ENCODE measurements at regions not wholly inside any gene's neighbourhood (a gene's known extent, or its start where the extent isn't known, plus 50 kb on each side); places are given as distances from the start of the nearest gene placed in this dataset.

GRCh38 chr20:39452583-39453340, 490.6 kb downstream of the DHX35 start:
- in situ Hi-C loops (cut with MboI; ENCODE audit: low sequenced_read_pairs, unreplicated experiment), result no loop called here
- TF ChIP-seq, protein P1, sequence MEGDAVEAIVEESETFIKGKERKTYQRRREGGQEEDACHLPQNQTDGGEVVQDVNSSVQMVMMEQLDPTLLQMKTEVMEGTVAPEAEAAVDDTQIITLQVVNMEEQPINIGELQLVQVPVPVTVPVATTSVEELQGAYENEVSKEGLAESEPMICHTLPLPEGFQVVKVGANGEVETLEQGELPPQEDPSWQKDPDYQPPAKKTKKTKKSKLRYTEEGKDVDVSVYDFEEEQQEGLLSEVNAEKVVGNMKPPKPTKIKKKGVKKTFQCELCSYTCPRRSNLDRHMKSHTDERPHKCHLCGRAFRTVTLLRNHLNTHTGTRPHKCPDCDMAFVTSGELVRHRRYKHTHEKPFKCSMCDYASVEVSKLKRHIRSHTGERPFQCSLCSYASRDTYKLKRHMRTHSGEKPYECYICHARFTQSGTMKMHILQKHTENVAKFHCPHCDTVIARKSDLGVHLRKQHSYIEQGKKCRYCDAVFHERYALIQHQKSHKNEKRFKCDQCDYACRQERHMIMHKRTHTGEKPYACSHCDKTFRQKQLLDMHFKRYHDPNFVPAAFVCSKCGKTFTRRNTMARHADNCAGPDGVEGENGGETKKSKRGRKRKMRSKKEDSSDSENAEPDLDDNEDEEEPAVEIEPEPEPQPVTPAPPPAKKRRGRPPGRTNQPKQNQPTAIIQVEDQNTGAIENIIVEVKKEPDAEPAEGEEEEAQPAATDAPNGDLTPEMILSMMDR (IDR thresholded peaks at IDR 0.05; ENCODE audit: borderline replicate concordance, control extremely low read depth, extremely low read depth, insufficient read depth, missing control alignments), result no peak
- no peak for DNase-seq (ENCODE audit: low spot score)

DNA sequence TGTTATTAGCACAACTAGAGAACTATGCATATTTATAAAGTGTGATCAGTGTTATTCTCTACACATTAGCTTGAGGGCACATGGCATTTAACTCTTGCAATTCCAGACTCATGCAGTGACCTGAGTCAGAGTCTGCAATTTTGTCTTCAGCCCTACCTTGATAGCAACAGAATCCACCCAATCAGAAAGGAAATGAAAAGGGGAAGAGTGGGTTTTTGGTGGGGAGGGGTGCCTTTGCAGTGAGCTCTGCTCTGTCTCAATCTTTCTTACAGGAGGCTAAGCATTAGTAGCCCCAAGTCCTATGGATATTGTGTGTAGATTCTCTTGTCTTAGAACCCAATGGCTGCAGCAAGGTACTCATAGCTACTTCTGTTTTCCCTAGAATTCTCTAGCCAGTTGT, 489.2 kb downstream of the DHX35 start:
- DNase-seq (ENCODE audit: low spot score), result no peak
- in situ Hi-C loops (cut with MboI; ENCODE audit: low sequenced_read_pairs, unreplicated experiment), result no loop called here
- TF ChIP-seq, protein P1 (IDR thresholded peaks at IDR 0.05; ENCODE audit: borderline replicate concordance, control extremely low read depth, extremely low read depth, insufficient read depth, missing control alignments), result no peak

DNA sequence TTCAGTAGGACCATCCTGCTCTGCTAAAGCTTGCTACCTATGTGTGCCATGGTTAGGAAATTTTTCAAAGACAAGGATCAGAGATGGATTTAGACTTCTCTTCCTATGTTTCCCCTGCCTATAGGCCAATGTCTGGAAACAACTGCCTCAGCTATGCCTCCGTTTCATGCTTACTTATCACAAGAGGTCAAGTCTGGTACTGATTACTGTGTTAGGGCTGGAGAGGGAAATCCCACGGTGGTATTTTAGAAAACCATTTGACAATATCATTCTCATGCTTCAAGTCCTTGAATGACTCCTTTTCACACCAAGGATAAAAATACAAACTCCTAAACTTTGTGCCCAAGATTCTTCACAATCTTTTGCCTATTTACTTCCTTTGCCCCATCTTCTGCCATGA, 484.3 kb downstream of the DHX35 start:
- TF ChIP-seq, protein P1 (IDR thresholded peaks at IDR 0.05; ENCODE audit: borderline replicate concordance, control extremely low read depth, extremely low read depth, insufficient read depth, missing control alignments), result no peak
- DNase-seq (ENCODE audit: low spot score), result no peak
- in situ Hi-C loops (cut with MboI; ENCODE audit: low sequenced_read_pairs, unreplicated experiment), result no loop called here

DNA sequence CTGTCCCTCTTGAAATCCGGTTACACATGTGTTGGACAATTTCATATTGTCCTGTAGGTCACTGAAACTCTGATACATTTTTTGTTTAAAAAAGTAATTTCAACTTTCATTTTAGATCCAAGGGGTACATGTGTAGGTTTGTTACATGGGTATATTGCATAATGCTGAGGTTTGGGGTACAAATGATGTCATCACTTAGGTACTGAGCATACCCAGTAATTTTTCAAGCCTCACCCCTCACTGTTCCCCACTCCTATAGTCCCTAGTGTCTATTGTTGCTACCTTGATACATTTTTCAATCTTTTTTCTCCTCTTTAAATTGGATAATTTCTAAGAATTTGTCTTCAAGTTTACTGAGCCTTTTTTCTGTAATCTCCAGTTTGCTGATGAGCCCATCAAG, 483.0 kb downstream of the DHX35 start:
- in situ Hi-C loops (cut with MboI; ENCODE audit: low sequenced_read_pairs, unreplicated experiment), result no loop called here

GRCh38 chr20:39433466-39433865, 471.3 kb downstream of the DHX35 start:
- TF ChIP-seq, protein P1 (IDR thresholded peaks at IDR 0.05; ENCODE audit: borderline replicate concordance, control extremely low read depth, extremely low read depth, insufficient read depth, missing control alignments), result no peak
- in situ Hi-C loops (cut with MboI; ENCODE audit: low sequenced_read_pairs, unreplicated experiment), result no loop called here
- DNase-seq (ENCODE audit: low spot score), result no peak

More for the DNA sequence above, 483.0 kb downstream of the DHX35 start:
- TF ChIP-seq, protein P1 (IDR thresholded peaks at IDR 0.05; ENCODE audit: borderline replicate concordance, control extremely low read depth, extremely low read depth, insufficient read depth, missing control alignments), result no peak
- no peak for DNase-seq (ENCODE audit: low spot score)

DNA sequence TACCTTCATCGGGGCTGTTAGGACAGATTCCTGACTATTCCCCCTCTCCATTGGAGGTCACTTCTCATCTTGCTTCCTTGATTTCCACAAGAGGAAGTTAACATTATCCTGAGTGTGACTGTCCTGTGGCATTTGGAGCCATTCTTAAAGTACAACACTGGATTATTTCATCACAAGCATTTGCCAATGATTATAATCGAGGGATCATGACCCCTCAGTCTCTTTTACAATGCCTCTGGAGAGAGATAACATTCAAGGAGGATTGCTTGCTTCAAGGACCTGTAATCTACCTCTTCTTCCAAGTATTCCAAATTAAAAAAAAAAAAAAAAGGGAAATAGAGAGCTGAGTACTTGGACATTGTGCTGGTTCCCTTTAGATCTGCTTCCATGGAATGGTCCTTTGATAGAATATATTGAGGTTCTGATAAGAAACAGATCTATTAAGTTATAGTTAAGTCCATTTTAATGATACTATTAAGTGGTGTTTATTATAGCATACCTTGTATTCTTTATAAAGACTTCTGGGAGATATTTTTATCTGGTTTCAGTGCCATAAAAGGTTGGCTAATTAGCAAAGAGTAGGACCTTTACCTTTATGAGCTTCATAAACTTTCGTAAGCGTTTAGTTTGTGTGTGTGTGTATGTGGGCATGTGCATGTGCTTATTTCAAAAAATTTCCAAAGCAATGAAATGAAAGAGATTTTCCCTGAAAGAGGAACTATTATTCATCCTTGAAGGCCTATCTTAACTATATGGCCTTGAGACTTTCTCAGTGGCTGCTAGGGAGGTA, 469.1 kb downstream of the DHX35 start:
- in situ Hi-C loops (cut with MboI; ENCODE audit: low sequenced_read_pairs, unreplicated experiment), result no loop called here
- TF ChIP-seq, protein P1 (IDR thresholded peaks at IDR 0.05; ENCODE audit: borderline replicate concordance, control extremely low read depth, extremely low read depth, insufficient read depth, missing control alignments), result no peak
- no peak for DNase-seq (ENCODE audit: low spot score)
